Left colon (tissue), 2 donors: ENCODE measurements at regions not wholly inside any gene's neighbourhood (a gene's known extent, or its start where the extent isn't known, plus 50 kb on each side); places are given as distances from the start of the nearest gene placed in this dataset.

ENCODE experiments used
- ATAC-seq: fragments of 200-7000 bp; cut with Tn5 transposase; one replicate; pipeline ENCODE4 v1.9.1; 2020; ENCODE audit warnings: mild to moderate bottlenecking, moderate library complexity
- DNase-seq, 2 donors: peaks; one replicate each; pipeline ENCODE4 v3.0.0-alpha.2; 2020
- intact Hi-C, 2 donors: fragments of 100-400 bp; cut with DNase I in 1 of 2; cut with micrococcal nuclease in 1 of 2; formaldehyde crosslinking; loops; one replicate each; pipeline versions ENCODE4 v1.11.2 to v1.14.0; 2022; cut with DNase I, micrococcal nuclease
- donor health status: DM: no; HTN: no; CAD: no.
- donor health status: DM: yes; HTN: yes; CAD: no.

DNA sequence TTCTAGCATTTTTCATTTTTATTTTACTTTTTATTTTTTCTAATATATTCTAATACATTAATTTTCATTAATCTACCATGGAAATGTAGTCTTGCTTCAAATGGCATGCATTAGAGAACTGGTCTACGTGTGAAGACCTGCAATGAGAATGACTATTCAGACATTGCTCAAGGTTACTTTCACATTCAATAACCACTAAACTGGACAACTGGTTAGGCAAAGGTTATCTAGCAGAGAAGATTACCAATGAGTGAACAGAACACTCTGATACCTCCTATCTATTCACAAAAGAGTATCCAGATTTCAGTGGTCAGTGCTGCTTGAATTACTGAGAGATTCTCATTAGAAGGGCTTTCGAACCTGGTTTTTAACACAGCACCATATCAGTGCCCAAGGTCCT, 58.9 kb upstream of the ARHGAP24 start:
- intact Hi-C loops, result no loop called here
- no peak for ATAC-seq
- no peak for DNase-seq

GRCh38 chr4:85419103-85419502, 55.8 kb upstream of the ARHGAP24 start:
- no peak for DNase-seq
- ATAC-seq, result no peak
- intact Hi-C loops, result no loop called here

GRCh38 chr4:85420831-85421230, 54.1 kb upstream of the ARHGAP24 start:
- ATAC-seq (no peak), DNase-seq (no peak)
- intact Hi-C loops, result no loop called here

DNA sequence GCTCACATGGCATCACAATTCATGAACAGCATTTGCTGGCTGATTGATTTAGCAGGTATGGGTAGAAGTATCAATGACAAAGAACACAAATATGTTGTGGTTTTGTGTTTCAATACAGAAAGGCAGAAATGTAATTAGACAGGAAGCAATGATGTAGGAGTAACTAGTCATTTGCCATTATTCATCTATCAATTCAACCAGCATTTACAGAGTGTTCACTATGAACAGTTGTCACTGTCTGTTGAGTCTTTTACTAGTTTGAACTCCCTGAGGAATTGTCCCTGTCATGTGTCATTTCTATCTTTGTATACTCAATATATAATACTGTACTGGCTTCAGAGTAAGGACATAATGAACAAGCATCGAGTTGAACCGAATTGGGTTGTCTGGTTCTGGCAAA, 51.5 kb upstream of the ARHGAP24 start:
- DNase-seq (no peak), ATAC-seq (no peak)
- intact Hi-C loops, result no loop called here
